Dermis blood vessel endothelial cell (primary cell): ENCODE measurements at regions not wholly inside any gene's neighbourhood (a gene's known extent, or its start where the extent isn't known, plus 50 kb on each side); places are given as distances from the start of the nearest gene placed in this dataset.

ENCODE experiments used
- DNase-seq: peaks from one replicate; pipeline ENCODE4 v3.0.0; 2010

DNA sequence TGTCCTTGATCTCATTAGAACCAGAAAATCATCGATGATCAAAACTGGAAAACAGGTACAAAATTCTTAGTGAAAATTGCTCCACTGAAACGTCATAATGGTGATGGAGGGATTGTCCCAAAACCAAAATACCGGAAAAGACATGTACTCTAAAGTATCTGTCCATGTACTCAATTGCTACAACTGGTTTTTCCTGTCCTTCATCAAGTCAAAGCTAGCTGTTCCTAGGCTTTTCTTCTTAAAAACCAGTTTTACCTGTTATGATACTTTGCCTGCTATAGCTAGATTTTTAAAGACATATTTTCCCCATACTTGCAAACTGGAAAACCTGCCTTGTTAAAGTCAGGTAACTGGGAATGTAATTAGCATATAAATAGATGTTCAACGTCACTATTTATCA, 50.5 kb upstream of the LRRC1 start:
- no peak for DNase-seq

- no peak for DNase-seq
These were observed 53.6 kb upstream of the LRRC1 start for GRCh38 chr6:53741034-53741823.

DNA sequence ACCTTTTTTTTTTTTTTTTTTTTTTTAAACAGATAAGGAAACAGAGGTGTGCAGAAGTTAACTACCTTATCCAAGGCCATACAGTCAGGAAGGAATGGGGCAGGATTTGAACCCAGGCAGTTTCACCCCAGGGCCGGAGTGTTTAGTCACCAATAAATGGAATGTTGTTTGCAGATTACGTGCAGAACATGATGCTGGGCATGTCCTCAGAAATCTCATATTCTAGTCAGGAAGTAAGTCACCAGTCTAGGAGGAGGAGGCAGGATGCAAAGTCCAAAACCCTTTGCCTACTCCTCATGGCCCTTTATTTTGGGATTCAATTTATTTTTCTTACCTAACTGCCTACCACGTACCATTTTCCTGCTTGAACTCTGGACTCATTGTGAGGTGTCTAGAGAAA, 57.1 kb upstream of the LRRC1 start:
- DNase-seq, result no peak

- no peak for DNase-seq
These were observed 58.9 kb upstream of the LRRC1 start for GRCh38 chr6:53735896-53736295.

- DNase-seq, result peak; percentile 89
These were observed 60.1 kb upstream of the LRRC1 start for GRCh38 chr6:53734473-53735299.

GRCh38 chr6:53731866-53732636, 62.8 kb upstream of the LRRC1 start:
- DNase-seq, result no peak

DNA sequence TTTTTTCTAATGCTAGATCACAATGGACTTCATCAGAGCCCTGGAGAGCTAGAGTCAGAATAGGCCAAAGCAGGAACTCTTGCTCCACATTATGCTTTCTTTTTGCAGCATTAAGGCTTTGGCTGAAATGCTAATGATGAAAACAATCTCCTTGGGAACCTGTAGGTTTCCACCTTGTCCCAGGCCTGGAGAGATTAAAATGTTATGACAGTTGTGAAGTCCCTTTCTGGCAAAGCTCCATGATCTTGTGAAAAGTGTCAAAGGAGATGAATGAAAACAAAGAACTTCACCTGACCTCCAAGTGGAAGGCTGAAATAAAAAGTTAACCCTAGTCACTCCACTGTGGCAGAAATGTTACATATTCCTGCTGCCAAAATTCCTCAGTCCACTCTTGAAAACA, 64.0 kb upstream of the LRRC1 start:
- DNase-seq, result no peak

GRCh38 chr6:53728570-53729194, 63.1 kb upstream of the KLHL31 start:
- peak; percentile 65 for DNase-seq

- no peak for DNase-seq
These were observed 62.2 kb upstream of the KLHL31 start for GRCh38 chr6:53727748-53728147.

- DNase-seq, result peak; percentile 85
These were observed 60.4 kb upstream of the KLHL31 start for GRCh38 chr6:53725791-53726575.

DNA sequence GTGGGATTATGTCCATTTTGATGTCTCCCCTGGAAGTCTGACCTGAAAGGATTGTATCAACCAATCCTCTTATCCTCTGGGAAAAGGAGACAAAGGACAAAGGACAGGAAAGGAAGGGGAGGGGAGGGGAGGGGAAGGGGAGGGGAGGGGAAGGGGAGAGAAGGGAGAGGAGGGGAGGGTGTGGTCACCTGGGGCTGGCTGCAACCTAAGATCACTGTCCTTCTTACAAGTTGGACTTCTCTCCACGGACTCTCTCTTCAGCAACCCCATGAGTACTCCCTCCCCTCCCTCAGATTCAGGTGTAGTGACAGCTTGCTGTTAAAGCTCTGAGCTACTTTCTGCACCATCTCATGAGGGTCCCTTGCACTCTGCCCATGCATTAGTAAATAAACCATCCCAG, 58.9 kb upstream of the KLHL31 start:
- DNase-seq, result no peak

DNA sequence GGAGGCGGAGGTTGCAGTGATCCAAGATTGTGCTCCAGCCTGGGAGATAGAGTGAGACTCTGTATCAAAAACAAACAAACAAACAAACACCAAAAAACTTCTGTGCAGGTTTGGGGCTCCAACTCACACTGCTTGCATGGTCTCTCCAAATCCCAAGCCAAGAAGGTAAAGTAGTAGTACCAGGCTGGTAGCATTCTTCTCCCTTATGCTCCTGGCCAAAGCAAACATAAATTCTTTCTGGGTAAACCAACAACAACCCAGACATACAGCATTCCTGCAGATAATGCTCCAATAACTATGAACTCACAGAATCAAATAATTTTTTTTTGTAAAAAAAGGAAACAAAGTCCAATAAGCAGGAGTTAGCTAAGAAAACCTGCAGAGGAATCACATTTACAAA, 57.8 kb upstream of the KLHL31 start:
- no peak for DNase-seq

DNA sequence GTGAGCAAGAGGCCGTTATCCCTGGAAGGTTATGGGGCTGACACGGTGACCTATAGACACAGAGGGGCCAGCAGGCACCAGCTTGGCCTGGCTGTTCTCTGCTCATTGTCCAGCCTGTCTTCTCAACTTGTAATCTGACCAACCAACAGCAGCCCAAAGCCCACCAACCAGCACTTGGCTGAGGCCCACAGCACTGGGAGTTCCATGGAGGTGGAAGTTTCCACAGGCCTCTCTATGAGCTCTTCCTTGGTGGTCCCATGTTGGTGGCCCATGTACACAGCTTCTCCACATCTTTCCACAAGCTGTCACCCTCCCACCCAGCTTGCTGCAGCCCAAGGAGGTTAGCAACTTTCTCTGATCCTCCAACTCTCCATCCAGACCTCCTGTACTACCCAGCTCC, 56.2 kb upstream of the KLHL31 start:
- no peak for DNase-seq

GRCh38 chr6:53718597-53719460, 53.3 kb upstream of the KLHL31 start:
- peak; percentile 87 for DNase-seq

- no peak for DNase-seq
These were observed 52.0 kb upstream of the KLHL31 start for GRCh38 chr6:53717566-53717965.

DNA sequence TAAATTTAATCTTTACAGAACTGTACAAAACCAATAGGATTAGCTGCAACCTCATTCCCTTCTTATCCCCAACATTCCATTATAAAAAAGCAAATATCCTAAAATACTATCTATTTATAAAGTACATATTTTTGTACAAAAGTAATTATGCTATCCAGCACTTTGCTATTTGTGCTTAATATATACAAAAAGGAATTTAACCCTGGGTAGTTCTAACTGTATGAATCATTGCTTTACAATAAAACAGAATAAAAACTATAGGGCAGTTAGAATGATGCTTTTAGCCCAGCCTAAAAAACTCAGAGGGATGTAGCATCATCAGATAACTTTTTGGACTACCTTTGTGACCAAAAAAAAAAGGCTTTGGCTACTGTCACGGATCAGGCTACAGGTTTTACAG, 49.9 kb upstream of the KLHL31 start:
- DNase-seq, result no peak
